ENCODE measurements at regions not wholly inside any gene's neighbourhood (a gene's known extent, or its start where the extent isn't known, plus 50 kb on each side); places are given as distances from the start of the nearest gene placed in this dataset.
A peak's percentile ranks its signal among the peaks of the same experiment; 100 is the strongest.
"Not testable (repeated sequence)": the region's sequence is repeated elsewhere in the genome, so short reads cannot be mapped to it uniquely, and the experiment has no call there.

DNA sequence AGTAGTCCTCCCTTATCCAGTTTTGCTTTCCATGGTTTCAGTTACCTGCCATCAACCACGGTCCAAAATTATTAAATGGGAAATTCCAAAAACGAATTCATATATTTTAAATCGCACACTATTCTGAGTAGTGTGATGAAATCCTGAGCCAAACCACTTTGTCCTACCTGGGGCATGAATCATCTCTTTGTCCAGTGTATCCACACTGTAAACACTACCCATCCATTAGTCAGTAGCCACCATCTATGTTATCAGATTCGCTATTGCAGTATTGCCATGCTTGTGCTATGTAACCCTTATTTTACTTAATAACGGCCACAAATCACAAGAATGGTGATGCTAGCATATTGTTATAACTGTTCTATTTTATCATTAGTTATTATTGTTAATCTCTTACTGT lies 704.6 kb downstream of the SMARCA1 start:
- TF ChIP-seq, protein P1, sequence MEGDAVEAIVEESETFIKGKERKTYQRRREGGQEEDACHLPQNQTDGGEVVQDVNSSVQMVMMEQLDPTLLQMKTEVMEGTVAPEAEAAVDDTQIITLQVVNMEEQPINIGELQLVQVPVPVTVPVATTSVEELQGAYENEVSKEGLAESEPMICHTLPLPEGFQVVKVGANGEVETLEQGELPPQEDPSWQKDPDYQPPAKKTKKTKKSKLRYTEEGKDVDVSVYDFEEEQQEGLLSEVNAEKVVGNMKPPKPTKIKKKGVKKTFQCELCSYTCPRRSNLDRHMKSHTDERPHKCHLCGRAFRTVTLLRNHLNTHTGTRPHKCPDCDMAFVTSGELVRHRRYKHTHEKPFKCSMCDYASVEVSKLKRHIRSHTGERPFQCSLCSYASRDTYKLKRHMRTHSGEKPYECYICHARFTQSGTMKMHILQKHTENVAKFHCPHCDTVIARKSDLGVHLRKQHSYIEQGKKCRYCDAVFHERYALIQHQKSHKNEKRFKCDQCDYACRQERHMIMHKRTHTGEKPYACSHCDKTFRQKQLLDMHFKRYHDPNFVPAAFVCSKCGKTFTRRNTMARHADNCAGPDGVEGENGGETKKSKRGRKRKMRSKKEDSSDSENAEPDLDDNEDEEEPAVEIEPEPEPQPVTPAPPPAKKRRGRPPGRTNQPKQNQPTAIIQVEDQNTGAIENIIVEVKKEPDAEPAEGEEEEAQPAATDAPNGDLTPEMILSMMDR (IDR thresholded peaks at IDR 0.05; ENCODE audit: borderline replicate concordance, insufficient read depth, low read depth, low read length), result no peak
- no peak overlapping the region for H3K4me3 ChIP-seq (ENCODE audit: low read depth, low read length)

DNA sequence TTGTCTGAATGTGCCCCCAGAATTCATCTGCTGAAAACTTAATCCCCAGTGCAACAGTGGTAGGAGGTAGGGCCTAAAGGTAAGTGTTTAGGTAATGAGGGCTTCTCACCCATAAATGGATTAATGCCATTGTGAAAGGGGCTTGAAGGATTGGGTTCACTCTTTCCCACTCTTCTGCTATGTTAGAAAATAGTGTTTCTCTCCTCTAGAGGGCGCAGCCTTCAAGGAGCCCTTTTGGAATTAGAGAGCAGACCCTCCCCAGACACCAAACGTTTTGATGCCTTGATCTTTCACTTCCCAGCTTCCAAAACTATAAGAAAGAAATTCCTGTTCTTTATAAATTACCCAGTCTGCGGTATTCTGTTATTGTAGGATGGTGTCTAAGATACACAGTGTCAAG lies 706.4 kb downstream of the SMARCA1 start:
- TF ChIP-seq, protein P1 (IDR thresholded peaks at IDR 0.05; ENCODE audit: borderline replicate concordance, insufficient read depth, low read depth, low read length), result peak; percentile 56
- no peak overlapping the region for H3K4me3 ChIP-seq (ENCODE audit: low read depth, low read length)

DNA sequence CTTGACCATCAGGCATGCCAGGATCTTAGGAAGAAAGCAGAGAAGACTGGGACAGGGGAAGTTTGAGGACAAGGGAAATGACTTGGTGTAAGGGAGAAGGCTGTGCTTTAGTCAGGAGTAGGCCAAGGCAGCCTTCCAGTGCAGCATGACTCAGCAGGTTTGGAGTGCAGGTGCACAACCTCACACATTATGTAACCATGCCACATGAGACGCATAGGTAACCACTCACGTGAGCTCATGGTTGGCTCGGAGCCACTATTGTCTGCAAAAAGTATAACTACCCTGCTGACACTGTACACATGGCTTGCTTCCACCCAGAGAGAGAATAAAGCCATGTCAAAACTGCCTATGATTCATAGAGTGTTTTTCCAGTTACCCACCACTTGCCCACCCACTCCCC lies 715.9 kb downstream of the SMARCA1 start:
- TF ChIP-seq, protein P1 (IDR thresholded peaks at IDR 0.05; ENCODE audit: borderline replicate concordance, insufficient read depth, low read depth, low read length), result no peak
- no peak overlapping the region for H3K4me3 ChIP-seq (ENCODE audit: low read depth, low read length)

DNA sequence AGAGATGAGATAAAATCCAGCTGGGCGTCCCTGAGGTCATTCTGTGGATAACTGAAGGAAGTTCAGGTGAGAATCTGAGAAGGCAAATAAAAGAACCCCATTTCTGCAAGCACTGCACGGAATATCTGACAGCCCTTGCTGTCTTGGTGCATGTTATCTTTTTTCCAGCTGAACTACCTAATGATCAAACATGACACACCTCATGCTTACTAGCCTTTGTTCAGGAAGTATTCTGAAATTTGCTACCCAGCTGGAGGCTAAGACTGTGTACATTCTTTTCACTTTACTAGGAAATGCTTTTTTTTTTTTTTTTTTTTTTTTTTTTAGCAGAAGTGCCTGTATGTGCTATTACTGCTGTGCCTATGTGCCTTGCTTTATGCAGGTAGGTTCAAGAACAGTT lies 718.1 kb downstream of the SMARCA1 start:
- H3K4me3 ChIP-seq (ENCODE audit: low read depth, low read length), result no peak overlapping the region
- TF ChIP-seq, protein P1 (IDR thresholded peaks at IDR 0.05; ENCODE audit: borderline replicate concordance, insufficient read depth, low read depth, low read length), result no peak

DNA sequence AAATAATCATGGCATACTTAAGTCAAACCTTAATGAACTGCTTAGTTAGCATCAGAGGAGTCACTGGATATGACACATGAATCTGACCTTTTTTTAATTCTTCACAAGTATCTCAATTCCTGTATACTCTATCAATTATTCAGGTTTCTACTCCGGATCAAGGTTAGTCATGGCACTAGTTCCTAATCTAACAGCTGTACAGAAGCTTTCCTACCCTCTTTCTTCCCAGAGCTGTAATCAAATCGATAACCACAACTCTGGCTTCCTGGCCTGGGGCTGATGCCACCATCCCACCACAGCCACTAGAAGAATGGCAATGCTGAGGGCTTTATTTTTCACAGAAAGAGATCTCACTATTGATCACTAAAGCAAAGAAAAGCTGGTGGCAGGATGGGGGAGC lies 718.5 kb downstream of the SMARCA1 start:
- TF ChIP-seq, protein P1 (IDR thresholded peaks at IDR 0.05; ENCODE audit: borderline replicate concordance, insufficient read depth, low read depth, low read length), result no peak

DNA sequence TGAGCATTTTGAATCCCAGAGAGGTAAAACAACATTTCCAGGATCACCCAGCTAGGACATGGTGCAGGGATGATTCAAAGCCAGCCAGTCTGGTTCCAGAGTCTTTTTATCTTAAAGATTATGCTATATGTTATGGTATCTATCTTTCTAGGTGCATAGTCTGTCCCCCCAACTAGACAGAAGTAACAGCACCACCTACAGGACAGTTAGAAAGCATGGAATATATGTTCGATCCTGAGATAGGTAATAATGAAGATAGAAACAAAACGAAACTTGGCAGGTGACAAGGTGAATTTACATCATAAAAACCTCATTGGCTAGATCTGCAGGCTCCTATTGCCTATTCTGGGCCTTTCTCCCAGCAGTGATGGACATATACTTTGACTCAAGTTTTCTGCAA lies 723.2 kb downstream of the SMARCA1 start:
- TF ChIP-seq, protein P1 (IDR thresholded peaks at IDR 0.05; ENCODE audit: borderline replicate concordance, insufficient read depth, low read depth, low read length), result 0 out of 2 replicates have a peak, but pooled peaks have one; percentile 17
- H3K4me3 ChIP-seq (ENCODE audit: low read depth, low read length), result no peak overlapping the region

More for the DNA sequence above, 718.5 kb downstream of the SMARCA1 start:
- no peak overlapping the region for H3K4me3 ChIP-seq (ENCODE audit: low read depth, low read length)

DNA sequence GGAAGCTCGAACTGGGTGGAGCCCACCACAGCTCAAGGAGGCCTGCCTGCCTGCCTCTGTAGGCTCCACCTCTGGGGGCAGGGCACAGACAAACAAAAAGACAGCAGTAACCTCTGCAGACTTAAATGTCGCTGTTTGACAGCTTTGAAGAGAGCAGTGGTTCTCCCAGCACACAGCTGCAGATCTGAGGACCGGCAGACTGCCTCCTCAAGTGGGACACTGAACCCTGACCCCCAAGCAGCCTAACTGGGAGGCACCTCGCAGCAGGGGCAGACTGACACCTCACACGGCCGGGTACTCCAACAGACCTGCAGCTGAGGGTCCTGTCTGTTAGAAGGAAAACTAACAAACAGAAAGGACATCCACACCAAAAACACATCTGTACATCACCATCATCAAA lies 730.9 kb upstream of the ACTRT1 start:
- not testable (repeated sequence) for H3K4me3 ChIP-seq (ENCODE audit: low read depth, low read length)

DNA sequence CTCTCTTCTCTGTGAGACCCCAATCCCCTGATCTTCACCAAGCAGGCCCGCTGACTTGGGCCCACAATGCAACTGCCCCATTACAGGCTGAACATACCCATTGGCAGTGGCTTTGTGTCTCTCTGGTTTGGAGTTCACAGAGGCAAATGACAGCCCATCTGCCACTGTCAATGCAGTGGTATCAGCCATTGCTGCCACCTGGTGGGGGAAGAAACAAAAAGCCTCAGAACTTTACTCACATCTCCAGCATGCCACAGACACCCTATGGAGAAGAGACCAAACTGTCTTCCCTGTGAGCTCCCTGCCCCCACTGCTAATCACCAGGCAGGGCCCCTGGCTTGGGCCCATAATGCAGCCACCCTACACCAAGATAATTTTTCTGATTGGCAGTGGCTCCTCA lies 729.3 kb upstream of the ACTRT1 start:
- no peak overlapping the region for H3K4me3 ChIP-seq (ENCODE audit: low read depth, low read length)
- TF ChIP-seq, protein P1 (IDR thresholded peaks at IDR 0.05; ENCODE audit: borderline replicate concordance, insufficient read depth, low read depth, low read length), result peak; percentile 24; the same call in 1 of the 2 replicates
